NCI-H2196 treated with DMSO at 0.1 percent for 48 hours (cell line): ENCODE measurements at regions not wholly inside any gene's neighbourhood (a gene's known extent, or its start where the extent isn't known, plus 50 kb on each side); places are given as distances from the start of the nearest gene placed in this dataset.
"Not testable (repeated sequence)": the region's sequence is repeated elsewhere in the genome, so short reads cannot be mapped to it uniquely, and the experiment has no call there.

ENCODE experiments used
- DNase-seq: peaks from one replicate; lab custom pipeline; 2025; ENCODE audit not compliant: unreplicated experiment; lab: John Stamatoyannopoulos, UW

DNA sequence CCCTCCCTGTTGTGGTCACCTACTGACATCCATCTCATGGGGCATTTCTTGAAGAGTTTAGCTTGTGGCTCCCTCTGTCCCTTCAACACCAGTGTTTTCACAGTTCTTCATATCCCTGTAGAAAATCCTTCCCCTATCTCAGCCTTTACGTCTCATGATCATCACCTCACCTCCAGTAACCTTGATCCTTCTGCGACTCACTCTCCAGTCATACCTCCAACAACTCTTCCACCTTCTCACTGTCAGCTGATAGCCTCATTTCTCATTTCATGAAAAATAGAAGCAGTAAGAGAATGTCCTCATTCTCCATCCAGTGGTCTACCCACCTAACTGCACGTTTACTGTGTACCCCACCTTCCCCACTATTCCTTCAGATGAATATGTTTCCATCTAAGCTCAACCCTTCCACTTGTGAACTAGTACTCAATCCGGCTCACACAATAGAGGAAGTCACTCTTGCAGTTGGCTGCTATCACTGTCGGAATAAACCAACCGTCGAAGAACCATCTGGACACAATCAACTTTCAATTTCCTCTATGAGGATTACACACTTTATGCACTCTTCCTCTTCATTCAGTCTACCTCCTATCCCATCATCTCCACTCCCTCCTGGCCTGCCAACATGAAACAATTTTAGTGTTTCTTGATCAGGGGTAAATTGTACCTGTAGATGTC lies 256.0 kb downstream of the AHR start:
- no peak for DNase-seq

DNA sequence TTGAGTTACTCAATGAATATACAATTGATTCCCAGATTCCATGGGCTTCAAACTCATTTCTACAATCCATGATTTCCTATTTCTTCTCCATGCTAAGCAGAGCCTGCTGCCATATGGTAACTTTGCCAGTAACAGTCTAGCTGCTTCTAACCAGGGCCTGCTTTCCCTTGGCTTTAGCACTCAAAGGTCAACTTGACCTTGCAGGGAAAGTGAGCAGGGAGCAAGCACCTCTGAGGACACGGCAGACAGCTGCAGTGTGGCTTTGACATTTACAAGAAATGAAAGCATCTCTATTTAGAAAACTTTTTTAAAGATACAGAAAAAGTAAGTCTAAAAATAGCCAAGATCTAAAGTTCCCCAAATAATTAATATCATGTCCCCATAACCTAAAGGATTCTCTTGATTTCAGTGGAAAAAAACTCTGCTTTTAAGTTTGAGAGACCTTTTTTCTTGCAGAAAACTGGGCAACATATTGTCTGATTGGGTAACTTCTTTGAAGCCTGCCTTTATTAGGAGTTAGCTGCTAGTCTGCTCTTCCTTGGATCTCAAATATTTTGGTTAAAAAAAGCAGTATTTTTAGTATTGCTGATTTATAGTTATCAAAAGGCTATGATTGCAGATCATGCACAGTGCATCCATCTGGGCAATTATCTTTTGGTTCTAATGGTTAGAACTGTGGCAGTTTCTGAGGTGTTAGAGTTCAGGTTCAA lies 257.9 kb downstream of the AHR start:
- DNase-seq, result no peak

DNA sequence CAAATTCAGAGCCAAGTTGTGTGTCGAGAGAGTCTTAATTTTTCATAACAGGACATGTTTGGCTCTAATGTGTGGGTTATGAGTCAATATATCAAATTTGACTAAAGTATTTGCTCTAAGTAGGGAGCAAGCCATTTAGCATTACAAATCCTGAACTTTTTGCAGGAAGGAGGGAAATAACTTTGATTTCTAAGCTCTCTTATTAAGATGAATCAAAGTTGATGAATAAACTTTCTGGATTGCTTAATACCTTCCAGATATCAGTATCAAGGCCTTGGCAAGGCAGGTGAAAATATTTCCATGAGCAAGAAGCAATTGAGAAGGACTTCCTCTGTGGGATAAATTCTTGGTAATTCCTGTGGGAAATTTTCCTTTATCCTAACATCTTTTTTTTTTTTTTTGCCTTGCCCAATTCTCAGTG lies 258.8 kb downstream of the AHR start:
- no peak for DNase-seq

DNA sequence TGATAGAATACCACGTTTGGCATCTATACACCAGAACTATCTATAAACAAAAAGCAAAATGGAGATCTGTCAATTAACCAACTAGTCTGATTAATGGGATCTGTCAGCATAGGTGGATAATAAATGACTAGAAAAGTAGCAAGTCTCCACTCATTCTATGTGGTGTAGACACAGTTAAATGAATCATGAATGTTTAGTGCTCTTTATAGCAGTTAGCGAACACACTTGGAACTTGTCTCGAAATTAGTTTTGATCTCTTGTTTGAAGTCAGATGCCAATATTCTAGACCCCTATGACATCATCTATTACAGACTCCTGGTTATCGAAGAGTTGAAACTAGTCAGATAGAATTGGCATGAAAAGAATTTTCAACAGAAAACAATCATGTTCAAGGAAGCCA lies 259.7 kb downstream of the AHR start:
- DNase-seq, result no peak

DNA sequence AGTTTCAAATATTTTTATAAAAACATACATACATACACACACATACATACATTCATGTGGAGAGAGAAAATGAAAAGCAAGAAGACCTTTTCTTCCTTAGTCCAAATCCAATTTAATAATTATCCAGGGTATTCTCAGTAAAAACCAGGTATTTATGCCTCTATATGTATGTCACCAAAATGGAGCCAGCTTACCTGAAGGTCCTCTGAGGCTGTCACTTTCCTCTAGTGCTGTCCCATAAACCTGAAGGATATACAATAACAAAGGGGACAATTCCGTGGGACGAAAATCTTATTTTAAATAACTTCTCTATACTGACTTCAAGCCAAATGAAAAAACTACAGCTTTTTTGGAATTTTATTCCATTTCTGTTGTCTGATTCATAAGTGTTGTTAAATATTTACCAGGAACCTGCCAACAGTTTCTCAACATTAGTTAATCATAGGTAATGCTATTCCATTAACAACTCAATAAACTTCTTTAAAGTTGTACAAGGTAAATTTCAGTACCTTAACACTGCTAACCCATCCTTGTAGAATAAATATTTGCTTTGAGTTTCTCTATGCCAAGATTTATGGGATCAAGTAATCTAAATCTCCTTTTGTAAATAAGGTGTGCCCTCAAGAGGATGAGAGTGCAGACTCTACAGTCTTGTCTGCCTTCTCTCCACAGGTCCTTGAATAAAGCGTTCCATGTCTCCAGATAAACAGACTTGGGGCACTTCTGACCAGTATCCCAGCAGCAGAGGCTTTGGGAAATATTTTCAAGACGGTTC lies 260.3 kb downstream of the AHR start:
- DNase-seq, result no peak

DNA sequence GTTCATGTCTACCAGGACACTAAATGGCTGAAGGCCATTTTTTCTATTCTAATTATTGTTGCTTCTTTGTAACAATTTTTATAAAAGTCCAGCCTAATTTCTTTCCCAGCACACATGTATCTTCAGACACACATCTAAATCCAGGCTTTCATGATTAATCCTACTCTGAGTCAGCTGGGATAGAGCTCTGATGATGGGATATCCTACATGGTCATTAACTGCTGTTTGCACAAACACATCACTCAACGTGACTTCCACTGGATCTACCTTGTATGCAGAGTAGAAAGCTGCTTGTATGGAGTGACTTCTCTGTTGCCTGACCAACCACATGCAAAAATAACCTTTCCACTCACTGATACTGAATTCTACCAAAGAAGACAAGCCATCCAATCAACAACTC lies 260.9 kb downstream of the AHR start:
- no peak for DNase-seq

DNA sequence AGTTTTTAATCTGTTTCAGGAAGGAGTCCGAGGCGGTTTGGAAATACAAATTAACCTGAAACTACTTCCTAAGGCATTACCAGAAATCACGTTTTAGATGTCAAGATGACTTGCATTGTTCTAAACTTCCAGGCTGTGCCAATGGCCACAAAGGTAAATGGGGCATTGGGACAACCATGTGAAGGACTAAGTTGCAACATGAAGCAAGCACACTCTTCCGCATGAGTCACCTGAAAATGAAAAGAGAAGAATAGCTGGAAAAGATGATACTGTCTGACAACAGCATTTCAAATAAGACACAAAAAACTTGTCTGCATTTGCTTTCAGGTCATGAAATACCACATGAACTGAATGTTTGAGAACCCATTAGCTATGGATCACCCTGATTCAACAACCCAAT lies 262.1 kb downstream of the AHR start:
- DNase-seq, result no peak

DNA sequence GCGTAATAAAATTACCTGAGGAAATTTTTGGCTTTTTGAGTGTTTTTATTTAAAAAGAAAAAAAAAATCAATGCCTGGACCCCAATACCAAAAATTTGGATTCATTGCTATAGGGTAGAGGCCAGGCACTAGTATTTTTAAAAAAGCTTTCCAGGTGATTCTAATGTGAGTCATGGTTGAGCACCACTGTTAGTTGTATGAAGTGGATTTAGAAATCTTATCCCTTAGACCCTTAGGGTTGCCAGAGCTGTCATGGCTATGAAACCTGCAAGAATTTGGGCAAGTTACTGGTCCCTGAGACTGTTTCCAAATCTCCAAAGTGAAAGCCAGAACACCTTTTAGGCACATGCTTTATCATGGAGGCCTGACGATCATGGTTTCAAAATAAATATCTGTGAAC lies 262.5 kb downstream of the AHR start:
- DNase-seq, result no peak

DNA sequence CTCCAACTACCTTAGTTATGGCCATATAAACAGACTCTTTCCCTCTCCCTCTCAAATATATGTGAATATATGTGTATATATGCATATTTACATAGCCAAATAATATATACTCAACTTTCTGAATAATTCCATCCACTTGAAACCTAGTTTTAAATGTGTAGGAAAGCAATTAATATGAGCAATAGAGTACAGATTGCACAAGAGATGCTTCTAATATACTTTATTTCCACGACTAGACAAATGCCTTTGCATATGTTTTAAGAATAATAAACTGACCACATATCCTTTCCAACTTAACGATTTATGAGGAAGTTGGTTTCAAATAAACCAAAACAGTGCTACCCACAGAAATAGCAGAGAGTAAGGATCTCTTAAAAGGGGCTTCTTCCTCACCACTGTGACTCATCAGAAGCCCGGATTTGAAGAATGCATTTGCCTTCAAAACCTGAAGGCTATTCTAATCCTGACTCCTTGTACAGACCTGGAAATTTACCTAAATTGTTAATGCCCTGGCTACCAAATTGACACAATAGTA lies 266.3 kb downstream of the AHR start:
- no peak for DNase-seq

DNA sequence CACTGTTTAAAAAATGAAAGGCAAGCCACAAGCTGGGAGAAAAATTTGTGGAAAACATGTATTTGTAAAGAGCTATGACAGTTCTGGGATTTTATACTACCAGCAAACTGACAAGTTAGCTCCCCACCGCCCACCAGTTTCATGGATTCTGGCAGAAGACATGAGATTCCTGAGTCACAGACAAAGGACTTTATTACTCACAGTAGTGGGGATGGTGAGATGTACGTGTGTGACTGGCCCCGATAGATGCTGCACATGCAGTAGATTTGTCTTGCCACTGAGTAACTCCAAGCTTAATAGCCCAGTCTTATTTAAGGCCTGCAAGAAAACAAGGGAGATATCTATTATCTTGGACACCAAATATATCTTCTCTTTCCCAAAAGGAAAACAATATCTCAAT lies 281.7 kb downstream of the AHR start:
- DNase-seq, result no peak

DNA sequence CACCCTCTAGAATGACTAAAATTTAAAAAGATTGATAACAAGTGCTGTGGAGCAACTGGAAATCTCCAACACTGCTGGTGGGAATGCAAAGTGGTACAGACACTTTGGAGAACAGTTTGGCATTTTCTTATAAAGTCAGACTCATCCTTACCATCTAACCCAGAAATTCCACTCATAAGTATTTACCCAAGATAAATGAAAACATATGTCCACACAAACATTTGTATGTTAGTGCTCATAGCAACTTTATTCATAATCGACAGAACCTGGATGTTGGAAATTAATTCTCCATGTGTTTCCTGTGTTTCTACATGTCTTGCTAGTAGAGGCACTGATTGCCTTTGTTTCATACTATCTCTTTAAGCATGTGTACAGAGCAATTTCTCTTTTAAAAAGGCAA lies 282.4 kb downstream of the AHR start:
- DNase-seq, result no peak

DNA sequence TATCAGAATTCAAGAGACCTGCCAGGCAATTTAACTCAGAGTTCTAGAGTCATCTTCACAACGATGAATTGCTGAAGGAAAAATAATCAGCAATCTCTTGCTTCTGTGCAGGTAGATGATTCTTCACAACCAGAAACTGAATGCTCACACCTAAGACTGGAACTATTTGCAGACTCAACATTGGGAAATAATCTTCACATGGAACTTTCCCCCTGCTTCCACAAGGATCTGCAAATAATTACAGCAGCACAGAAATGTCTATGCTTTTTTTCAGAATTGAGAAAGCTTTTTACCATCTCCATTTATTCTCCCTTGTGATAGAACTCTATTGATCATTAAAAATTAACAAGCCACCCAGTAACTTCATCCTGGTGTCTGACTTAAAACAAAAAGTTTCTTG lies 282.8 kb downstream of the AHR start:
- DNase-seq, result no peak

DNA sequence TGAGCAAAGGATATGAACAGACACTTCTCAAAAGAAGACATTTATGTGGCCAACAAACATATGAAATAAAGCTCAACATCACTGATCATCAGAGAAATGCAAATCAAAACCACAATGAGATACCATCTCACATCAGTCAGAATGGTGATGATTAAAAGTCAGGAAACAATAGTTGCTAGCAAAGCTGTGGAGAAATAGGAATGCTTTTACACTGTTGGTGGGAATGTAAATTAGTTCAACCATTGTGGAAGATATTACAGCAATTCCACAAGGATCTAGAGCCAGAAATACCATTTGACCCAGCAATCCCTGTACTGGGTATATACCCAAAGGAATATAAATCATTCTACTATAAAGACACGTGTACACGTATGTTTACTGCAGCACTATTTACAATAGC lies 284.2 kb downstream of the AHR start:
- not testable (repeated sequence) for DNase-seq

DNA sequence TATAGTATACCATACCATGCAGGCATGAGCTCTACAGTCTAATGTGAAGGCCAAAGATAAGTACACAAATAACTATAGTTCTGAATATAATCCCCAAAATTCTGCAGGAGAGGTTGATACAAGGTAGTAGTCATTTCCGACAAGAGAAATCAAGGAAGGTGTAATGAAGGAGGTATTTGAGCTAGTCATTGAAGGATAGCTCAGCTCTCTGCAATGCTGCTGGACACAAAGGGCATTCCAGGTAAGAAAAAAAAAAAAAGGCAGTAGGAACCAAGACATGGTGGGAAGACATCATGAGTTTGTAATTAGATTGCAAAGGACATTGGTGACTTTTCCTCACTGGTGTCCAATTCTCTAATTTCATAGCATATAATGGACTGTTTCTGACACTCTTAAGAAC lies 285.3 kb downstream of the AHR start:
- no peak for DNase-seq

DNA sequence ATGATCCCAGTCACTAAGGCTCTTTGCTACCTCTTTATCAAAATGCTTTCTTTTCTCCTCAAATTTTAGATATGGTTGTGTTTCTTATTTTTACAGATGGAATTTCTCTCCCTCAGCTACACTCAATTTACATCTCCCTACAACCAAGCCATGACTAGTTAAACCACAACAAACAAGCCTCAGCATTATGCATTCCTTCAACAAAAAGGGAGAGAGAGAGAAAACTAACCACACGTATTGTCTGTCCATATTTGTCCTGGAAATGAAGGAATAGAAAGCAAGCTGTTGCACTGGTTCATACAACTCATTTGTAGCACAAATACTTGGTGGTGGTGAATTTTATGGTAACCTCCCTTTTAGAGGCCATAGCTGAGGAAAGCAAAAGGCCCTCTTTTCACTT lies 286.4 kb downstream of the AHR start:
- no peak for DNase-seq

DNA sequence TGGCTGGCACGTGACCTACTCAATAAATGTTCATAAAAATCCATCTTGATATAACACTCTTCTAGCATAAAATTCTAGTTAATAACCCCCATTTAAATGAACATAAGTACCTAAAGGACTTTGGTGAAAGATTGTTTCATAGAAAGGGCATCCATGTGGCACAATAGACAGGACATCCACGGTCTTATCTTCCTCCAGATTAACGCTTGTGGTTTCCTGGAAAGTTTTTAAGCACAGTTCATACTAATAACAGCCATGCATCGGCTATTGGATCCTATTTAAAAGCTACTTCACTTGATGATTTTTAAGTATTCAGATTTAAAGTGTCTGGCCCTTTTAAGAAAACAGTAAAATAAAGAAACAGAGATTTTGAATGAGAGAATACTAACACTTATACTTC lies 288.3 kb downstream of the AHR start:
- DNase-seq, result no peak

DNA sequence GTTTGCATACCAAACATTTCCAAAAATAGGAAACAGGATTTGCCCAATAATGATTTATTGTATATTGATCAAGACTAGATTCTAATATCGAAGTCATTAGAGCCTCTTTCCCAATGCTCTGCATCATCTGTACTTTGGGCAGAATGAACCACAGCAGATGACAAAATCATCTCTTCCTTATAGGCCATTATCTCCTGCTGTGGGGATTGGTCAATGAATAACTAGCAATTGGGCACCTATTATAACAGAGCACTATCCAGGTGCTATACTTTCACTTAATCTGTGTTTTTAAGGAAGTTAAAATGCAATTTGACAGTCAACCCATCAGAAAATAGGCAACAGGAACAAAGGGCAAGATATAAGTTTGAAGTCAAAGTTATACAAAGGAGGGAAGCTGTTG lies 290.3 kb downstream of the AHR start:
- no peak for DNase-seq

DNA sequence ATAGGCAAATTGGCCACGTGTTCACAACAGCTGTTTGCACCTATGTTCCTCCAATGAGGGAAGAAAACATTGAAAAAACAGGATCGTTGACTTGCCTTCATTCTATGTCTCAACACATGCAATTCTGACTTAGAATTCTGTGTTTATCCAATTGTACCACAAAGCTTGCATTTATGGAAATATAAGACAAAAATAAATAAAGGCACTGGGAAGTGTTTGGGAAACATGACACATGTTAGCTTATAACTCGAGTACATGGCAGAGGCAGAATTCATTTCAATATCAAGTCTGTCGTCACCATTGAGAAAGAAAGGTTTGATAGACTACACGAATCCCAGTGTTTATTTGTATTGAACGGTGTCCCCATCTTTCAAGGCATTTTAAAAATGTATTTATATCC lies 291.2 kb downstream of the AHR start:
- no peak for DNase-seq

DNA sequence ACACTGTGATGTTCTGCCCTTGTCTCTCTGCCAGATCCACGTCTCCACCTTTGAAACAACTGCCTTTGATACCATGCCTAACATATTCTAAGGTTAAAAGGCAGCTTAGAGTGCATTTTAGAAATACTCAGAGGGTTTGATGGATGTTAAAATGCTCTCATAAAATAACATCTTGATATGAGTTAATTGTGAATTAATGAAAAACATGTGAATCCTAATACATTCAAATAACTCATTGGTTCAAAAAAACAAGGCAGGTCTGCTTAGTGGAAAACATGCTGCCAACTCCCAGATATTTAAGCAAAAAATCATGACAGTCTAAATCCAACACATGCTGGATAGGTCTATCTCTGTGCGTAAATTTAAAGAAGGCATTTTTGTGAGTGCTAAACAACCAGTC lies 291.8 kb downstream of the AHR start:
- DNase-seq, result no peak

DNA sequence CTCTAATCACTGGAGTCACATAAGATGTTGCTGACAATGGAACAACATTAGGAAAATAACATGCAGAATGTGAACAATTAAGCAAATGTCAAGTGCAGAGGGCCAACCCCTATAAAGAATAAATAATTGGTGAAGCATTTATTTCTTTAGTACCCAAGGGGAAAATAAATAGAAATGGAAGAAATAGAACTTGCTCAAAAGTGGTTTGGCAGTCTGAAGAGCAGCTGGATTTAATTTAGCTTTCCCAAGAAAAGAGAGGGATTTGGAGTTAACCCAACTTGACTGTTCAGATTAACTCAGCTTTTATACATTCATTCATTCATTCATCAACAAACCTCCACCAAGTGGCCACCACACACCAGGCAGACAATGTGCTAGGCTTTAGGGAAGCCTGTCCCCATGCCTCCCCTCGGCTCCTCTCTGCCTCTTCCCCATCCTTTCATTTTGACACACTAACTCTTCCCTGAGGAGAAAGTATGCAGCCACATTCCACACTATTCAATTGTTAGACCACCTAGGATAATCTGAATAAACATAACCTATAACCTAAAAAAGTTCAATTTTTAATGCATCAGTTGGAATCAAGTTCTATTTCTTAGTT lies 295.5 kb downstream of the AHR start:
- DNase-seq, result no peak

DNA sequence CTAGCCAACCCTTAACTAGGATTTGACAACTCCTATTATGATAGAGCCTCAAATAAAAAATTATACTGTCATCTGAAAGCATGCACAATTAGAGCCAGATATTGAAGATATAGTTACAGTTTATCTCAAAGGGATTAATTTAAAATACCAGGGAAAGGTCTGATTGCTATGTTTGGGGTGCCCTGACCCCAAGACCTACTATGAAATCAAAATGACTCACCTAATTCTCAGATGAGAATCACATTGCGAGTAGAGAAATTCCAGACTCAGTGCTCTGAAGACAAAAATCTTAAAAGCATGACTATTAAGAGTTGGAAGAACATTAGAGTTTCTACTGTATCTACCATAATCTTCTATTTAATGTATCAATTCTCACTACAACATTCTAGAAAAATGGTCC lies 297.1 kb downstream of the AHR start:
- DNase-seq, result no peak

DNA sequence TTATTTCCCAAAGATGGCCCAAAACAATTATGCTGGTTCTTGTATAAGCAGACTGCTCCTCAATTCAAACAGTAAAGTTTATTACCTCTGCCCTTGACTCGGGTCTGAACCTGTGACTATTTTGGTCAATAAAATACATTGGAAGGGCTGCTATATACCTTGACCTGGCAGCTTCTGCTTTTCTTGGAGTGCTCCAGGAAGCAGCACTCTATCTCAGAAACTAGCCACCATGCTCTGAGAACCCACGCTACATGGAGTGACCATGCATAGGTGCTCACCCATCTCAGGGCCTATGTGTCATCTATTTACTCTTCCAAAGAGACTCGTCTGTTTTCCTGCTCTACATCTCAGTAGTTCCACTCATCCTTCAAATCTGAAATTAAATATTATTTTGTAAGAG lies 299.9 kb downstream of the AHR start:
- DNase-seq, result no peak
